ENCODE measurements at regions not wholly inside any gene's neighbourhood (a gene's known extent, or its start where the extent isn't known, plus 50 kb on each side); places are given as distances from the start of the nearest gene placed in this dataset.
"Not testable (repeated sequence)": the region's sequence is repeated elsewhere in the genome, so short reads cannot be mapped to it uniquely, and the experiment has no call there.

GRCh38 chr9:7443541-7443940 lies 356.0 kb downstream of the DMAC1 start:
- Mint-ChIP-seq H3K9me3 (ENCODE audit: unreplicated experiment) (no peaks in the 10 kb centered on the region), H3K4me3 (ENCODE audit: unreplicated experiment) (no peak overlapping the region), H3K36me3 (ENCODE audit: unreplicated experiment) (peaks cover 4% of the 10 kb centered on the region), H3K4me1 (ENCODE audit: low read depth, unreplicated experiment) (no peaks in the 10 kb centered on the region), H3K27ac (ENCODE audit: unreplicated experiment) (no peak overlapping the region), H3K27me3 (ENCODE audit: unreplicated experiment) (no peaks in the 10 kb centered on the region)
- no peak for DNase-seq
- TF ChIP-seq CTCF (IDR thresholded peaks at IDR 0.05; ENCODE audit: partially characterized antibody, unreplicated experiment) = no peak

DNA sequence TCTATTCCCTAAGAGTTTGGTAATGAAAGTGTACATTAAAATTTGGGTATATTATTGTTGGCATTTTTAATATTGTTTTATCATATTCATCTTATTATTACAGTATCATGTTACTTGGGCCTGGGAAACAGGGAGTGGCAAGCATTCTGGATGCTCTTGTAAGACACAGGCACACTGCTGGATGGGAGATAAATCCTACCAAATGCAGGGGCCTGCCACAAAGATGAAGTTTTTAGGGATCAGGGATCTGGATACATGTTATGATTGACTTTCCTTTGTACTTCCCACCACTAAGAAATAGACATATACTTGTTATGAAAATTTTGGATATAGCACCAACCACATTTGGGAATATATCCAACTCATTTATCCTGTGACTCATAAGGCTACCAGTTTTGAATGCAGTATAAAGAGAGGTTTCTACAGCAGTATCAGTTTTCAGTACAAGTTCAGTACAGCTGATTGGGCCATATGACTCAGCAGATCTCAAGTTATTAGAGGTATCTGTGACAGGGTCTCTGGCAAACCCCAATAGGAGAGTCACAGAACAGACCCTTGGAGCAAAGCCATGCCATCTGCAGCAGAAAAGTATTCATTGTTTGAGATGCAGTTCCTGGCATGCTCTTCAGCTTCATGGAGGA lies 360.1 kb downstream of the DMAC1 start:
- TF ChIP-seq CTCF (IDR thresholded peaks at IDR 0.05; ENCODE audit: partially characterized antibody, unreplicated experiment) = no peak
- H3K27ac Mint-ChIP-seq (ENCODE audit: unreplicated experiment) = no peak overlapping the region
- no peak for DNase-seq
- H3K4me1 Mint-ChIP-seq (ENCODE audit: low read depth, unreplicated experiment) = no peaks in the 10 kb centered on the region
- H3K4me3 Mint-ChIP-seq (ENCODE audit: unreplicated experiment) = no peak overlapping the region
- H3K27me3 Mint-ChIP-seq (ENCODE audit: unreplicated experiment) = no peaks in the 10 kb centered on the region
- no peaks in the 10 kb centered on the region for H3K9me3 Mint-ChIP-seq (ENCODE audit: unreplicated experiment)
- H3K36me3 Mint-ChIP-seq (ENCODE audit: unreplicated experiment) = no peaks in the 10 kb centered on the region

DNA sequence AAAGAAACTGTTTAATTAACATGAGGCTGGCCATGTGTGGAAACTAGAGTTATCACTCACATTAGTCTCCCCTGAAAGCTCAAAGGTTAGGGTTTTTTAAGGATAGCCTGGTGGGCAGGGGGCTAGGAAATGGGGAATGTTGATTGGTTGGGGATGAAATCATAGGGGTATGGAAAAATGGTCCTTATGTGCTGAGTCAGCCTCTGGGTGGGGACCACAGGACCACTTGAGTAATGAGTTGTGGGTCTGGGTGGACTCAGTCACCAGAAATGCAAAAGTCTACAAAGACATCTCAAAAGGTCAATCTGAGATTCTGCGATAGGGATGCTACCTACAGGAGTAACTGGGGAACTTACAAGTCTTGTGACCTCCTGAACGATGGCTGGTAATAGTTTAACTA lies 362.8 kb downstream of the DMAC1 start:
- Mint-ChIP-seq H3K36me3 (ENCODE audit: unreplicated experiment) (peaks cover 7% of the 10 kb centered on the region), H3K4me3 (ENCODE audit: unreplicated experiment) (no peak overlapping the region), H3K9me3 (ENCODE audit: unreplicated experiment) (no peaks in the 10 kb centered on the region), H3K27ac (ENCODE audit: unreplicated experiment) (no peak overlapping the region), H3K4me1 (ENCODE audit: low read depth, unreplicated experiment) (no peaks in the 10 kb centered on the region), H3K27me3 (ENCODE audit: unreplicated experiment) (no peaks in the 10 kb centered on the region)
- TF ChIP-seq CTCF (IDR thresholded peaks at IDR 0.05; ENCODE audit: partially characterized antibody, unreplicated experiment) = no peak
- no peak for DNase-seq

DNA sequence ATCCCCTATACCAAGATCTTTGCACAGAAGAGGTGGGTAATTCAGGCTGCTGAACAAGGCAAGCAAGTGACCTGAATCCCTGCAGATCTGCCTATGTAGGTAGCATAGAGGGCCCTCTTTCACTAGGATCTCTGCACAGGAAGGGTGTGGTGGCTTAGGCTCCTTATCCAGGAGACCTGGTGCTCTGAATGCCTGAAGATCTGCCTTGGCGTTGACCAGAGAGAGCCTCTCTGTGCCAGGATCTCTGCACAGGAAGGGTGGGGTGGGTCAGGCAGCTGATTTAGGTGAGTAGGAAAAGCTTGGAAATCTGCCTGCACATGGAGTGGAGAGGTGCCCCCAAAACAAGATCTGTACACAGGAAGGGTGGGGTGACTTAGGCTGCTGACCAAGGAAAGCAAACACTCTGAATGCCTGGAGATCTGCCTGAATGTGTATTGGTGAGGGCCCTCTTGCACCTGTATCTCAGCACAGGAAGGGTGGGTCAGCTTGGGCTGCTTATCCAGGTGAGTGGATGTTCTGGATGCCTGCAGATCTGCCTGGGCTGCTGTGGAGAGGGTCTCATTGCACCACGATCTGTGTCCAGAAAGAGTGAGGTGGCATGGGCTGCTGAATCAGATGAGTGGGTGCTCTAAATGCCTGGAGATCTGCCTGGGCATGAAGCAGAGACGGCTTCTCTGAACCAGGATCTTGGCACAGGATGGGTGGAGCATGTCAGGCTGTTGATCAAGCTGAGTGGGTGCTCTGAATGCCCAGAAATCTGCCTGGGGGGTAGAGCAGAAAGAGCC lies 365.9 kb downstream of the DMAC1 start:
- TF ChIP-seq CTCF (IDR thresholded peaks at IDR 0.05; ENCODE audit: partially characterized antibody, unreplicated experiment) = no peak
- Mint-ChIP-seq H3K36me3 (ENCODE audit: unreplicated experiment) (peaks cover 7% of the 10 kb centered on the region), H3K4me1 (ENCODE audit: low read depth, unreplicated experiment) (no peaks in the 10 kb centered on the region), H3K4me3 (ENCODE audit: unreplicated experiment) (no peak overlapping the region), H3K27me3 (ENCODE audit: unreplicated experiment) (no peaks in the 10 kb centered on the region), H3K27ac (ENCODE audit: unreplicated experiment) (no peak overlapping the region), H3K9me3 (ENCODE audit: unreplicated experiment) (no peaks in the 10 kb centered on the region)
- no peak for DNase-seq

GRCh38 chr9:7432989-7433388 lies 366.6 kb downstream of the DMAC1 start:
- Mint-ChIP-seq H3K27ac (ENCODE audit: unreplicated experiment) (peak overlapping the region; percentile 53), H3K27me3 (ENCODE audit: unreplicated experiment) (no peaks in the 10 kb centered on the region), H3K36me3 (ENCODE audit: unreplicated experiment) (peaks cover 9% of the 10 kb centered on the region), H3K4me1 (ENCODE audit: low read depth, unreplicated experiment) (no peaks in the 10 kb centered on the region), H3K9me3 (ENCODE audit: unreplicated experiment) (no peaks in the 10 kb centered on the region), H3K4me3 (ENCODE audit: unreplicated experiment) (no peak overlapping the region)
- no peak for DNase-seq
- TF ChIP-seq CTCF (IDR thresholded peaks at IDR 0.05; ENCODE audit: partially characterized antibody, unreplicated experiment) = no peak

DNA sequence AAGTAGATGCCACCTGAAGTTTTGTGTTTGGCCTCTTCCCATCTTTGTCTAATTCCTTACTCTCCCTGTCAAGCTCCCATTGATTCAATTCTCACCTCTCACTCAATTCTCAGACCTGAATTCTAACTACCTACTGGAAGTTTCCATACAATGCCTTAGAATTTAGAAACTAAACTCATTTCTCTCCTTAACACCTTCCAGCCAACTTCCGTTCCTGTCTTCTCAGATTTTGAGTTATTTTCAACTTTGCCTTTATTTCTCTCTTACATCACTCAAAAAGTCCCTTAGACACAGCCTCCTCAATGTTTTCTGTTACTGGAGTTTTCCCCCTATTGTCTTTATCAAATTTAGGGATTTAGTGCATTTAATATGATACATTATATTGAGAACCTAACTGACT lies 382.2 kb downstream of the DMAC1 start:
- not testable (repeated sequence) for H3K27me3 Mint-ChIP-seq (ENCODE audit: unreplicated experiment); H3K9me3 Mint-ChIP-seq (ENCODE audit: unreplicated experiment); H3K36me3 Mint-ChIP-seq (ENCODE audit: unreplicated experiment); H3K27ac Mint-ChIP-seq (ENCODE audit: unreplicated experiment); H3K4me1 Mint-ChIP-seq (ENCODE audit: low read depth, unreplicated experiment); H3K4me3 Mint-ChIP-seq (ENCODE audit: unreplicated experiment); DNase-seq

All from glutamatergic neuron (in vitro differentiated cells).